Activated CD8-positive, alpha-beta memory T cell treated with anti-CD3 and anti-CD28 coated beads, Interleukin-2, amount 10 ng/mL, durations not matched to agents 7 days and 5 days (primary cell): ENCODE measurements at regions not wholly inside any gene's neighbourhood (a gene's known extent, or its start where the extent isn't known, plus 50 kb on each side); places are given as distances from the start of the nearest gene placed in this dataset.
"Not testable (repeated sequence)": the region's sequence is repeated elsewhere in the genome, so short reads cannot be mapped to it uniquely, and the experiment has no call there.

Source experiments
- ATAC-seq: fragments of 150-1000 bp; cut with Tn5 transposase; one replicate; pipeline ENCODE4 v1.10.0; 2021; ENCODE audit warnings: moderate library complexity
- CTCF ChIA-PET: fragments of 350-600 bp; sonication (Branson Sonifier 250); formaldehyde crosslinking; loops from one replicate; lab custom pipeline; 2021; ENCODE audit warnings: antibody characterized with exemption; lab: Charles Lee
- DNase-seq: peaks from one replicate; pipeline ENCODE4 v3.0.0-alpha.2; 2020
- H3K27ac Mint-ChIP-seq: one replicate; pipeline ENCODE4 v1.8.0; 2021; ENCODE audit warnings: mild to moderate bottlenecking, mixed read lengths
- H3K27me3 Mint-ChIP-seq: one replicate; pipeline ENCODE4 v1.8.0; 2021; ENCODE audit warnings: mixed read lengths
- H3K36me3 Mint-ChIP-seq: one replicate; pipeline ENCODE4 v1.8.0; 2021; ENCODE audit warnings: mild to moderate bottlenecking, mixed read lengths
- H3K4me1 Mint-ChIP-seq: one replicate; pipeline ENCODE4 v1.8.0; 2021; ENCODE audit warnings: mixed read lengths
- H3K4me3 Mint-ChIP-seq: one replicate; pipeline ENCODE4 v1.8.0; 2021; ENCODE audit warnings: mild to moderate bottlenecking, moderate library complexity, mixed read lengths
- H3K9me3 Mint-ChIP-seq: one replicate; pipeline ENCODE4 v1.8.0; 2022; ENCODE audit warnings: low read depth, mixed read lengths

GRCh38 chr3:185306286-185306685 lies 52.4 kb upstream of the EHHADH start:
- ATAC-seq, H3K9me3 Mint-ChIP-seq, DNase-seq, H3K27ac Mint-ChIP-seq, H3K27me3 Mint-ChIP-seq, H3K4me1 Mint-ChIP-seq, H3K4me3 Mint-ChIP-seq, CTCF ChIA-PET: not testable (repeated sequence)
- H3K36me3 Mint-ChIP-seq: peaks cover 31% of the 10 kb centered on the region

- no peak overlapping the region for H3K4me3 Mint-ChIP-seq
- no peak for DNase-seq
- peaks cover 29% of the 10 kb centered on the region for H3K36me3 Mint-ChIP-seq
- no peak for ATAC-seq
- H3K27me3 Mint-ChIP-seq: no peaks in the 10 kb centered on the region
- H3K4me1 Mint-ChIP-seq: peaks cover 3% of the 10 kb centered on the region
- no peak overlapping the region for H3K27ac Mint-ChIP-seq
- CTCF ChIA-PET: interaction anchor here (0.9 to 2.6 kb wide), 4 partner anchors 13 to 746 kb away, joined by 3 to 12 read pairs (median 5); partner anchors contain the start of gene EPHB3
- peaks cover 5% of the 10 kb centered on the region for H3K9me3 Mint-ChIP-seq
These were observed 53.0 kb upstream of the EHHADH start for GRCh38 chr3:185306847-185307246.

GRCh38 chr3:185308126-185308754 lies 54.4 kb upstream of the EHHADH start:
- Mint-ChIP-seq H3K27ac (no peak overlapping the region), H3K4me1 (peaks cover 3% of the 10 kb centered on the region), H3K36me3 (peaks cover 29% of the 10 kb centered on the region), H3K4me3 (no peak overlapping the region), H3K9me3 (peaks cover 5% of the 10 kb centered on the region), H3K27me3 (no peaks in the 10 kb centered on the region)
- ATAC-seq: no peak
- DNase-seq: peak; percentile 67
- CTCF ChIA-PET: interaction anchor here (0.6 to 2.6 kb wide), 18 partner anchors 9 to 485 kb away, joined by 3 to 12 read pairs (median 4); no protein-coding TSS in a partner anchor

- Mint-ChIP-seq H3K4me1 (peaks cover 3% of the 10 kb centered on the region), H3K4me3 (no peak overlapping the region)
These were observed 53.6 kb upstream of the MAP3K13 start for GRCh38 chr3:185309302-185309701.

GRCh38 chr3:185309795-185310194 lies 53.1 kb upstream of the MAP3K13 start:
- peaks cover 5% of the 10 kb centered on the region for H3K9me3 Mint-ChIP-seq
- DNase-seq (no peak), ATAC-seq (no peak)
- no peak overlapping the region for H3K27ac Mint-ChIP-seq
- peaks cover 29% of the 10 kb centered on the region for H3K36me3 Mint-ChIP-seq
- peaks cover 3% of the 10 kb centered on the region for H3K4me1 Mint-ChIP-seq
- CTCF ChIA-PET: interaction anchor here (0.5 to 2.4 kb wide), 3 partner anchors 31 to 450 kb away, joined by 3 to 8 read pairs (median 3); no protein-coding TSS in a partner anchor
- H3K4me3 Mint-ChIP-seq: no peak overlapping the region
- H3K27me3 Mint-ChIP-seq: no peaks in the 10 kb centered on the region

More at GRCh38 chr3:185309302-185309701, 53.6 kb upstream of the MAP3K13 start:
- ATAC-seq: no peak
- CTCF ChIA-PET: interaction anchor here (0.5 to 2.6 kb wide), 12 partner anchors 10 to 486 kb away, joined by 3 to 12 read pairs (median 4); no protein-coding TSS in a partner anchor
- H3K27me3 Mint-ChIP-seq: no peaks in the 10 kb centered on the region
- DNase-seq: no peak
- peaks cover 5% of the 10 kb centered on the region for H3K9me3 Mint-ChIP-seq
- H3K36me3 Mint-ChIP-seq: peaks cover 29% of the 10 kb centered on the region
- H3K27ac Mint-ChIP-seq: no peak overlapping the region

GRCh38 chr3:185311991-185312390 lies 50.9 kb upstream of the MAP3K13 start:
- Mint-ChIP-seq H3K36me3 (peaks cover 14% of the 10 kb centered on the region), H3K4me1 (peaks cover 1% of the 10 kb centered on the region), H3K27me3 (peaks cover 1% of the 10 kb centered on the region), H3K4me3 (no peak overlapping the region), H3K9me3 (peaks cover 5% of the 10 kb centered on the region), H3K27ac (no peak overlapping the region)
- ATAC-seq (no peak), DNase-seq (no peak)
- CTCF ChIA-PET: no interaction called here
